HL-60 (cell line): ENCODE measurements at regions not wholly inside any gene's neighbourhood (a gene's known extent, or its start where the extent isn't known, plus 50 kb on each side); places are given as distances from the start of the nearest gene placed in this dataset.

Experiments
- DNase-seq, 2 experiments: peaks; one replicate each; pipeline ENCODE4 v3.0.0-alpha.2; 2010 to 2020; ENCODE audit warnings: low read depth in 1 of 2, low spot score in 1 of 2
- H3K27ac ChIP-seq: fragments of 250-450 bp; sonication (Bioruptor Pico); replicated peaks from 2 replicates; pipeline ENCODE4 v1.5.1; 2020; ENCODE audit warnings: mild to moderate bottlenecking, moderate library complexity
- H3K27me3 ChIP-seq: fragments of 250-450 bp; sonication (Bioruptor Pico); 2 replicates; pipeline ENCODE4 v1.5.1; 2021; ENCODE audit warnings: mild to moderate bottlenecking, moderate library complexity; ENCODE audit not compliant: insufficient read depth, poor library complexity, severe bottlenecking
- H3K4me3 ChIP-seq: replicated peaks from 2 replicates; pipeline ENCODE4 v1.5.1; 2011; ENCODE audit warnings: mild to moderate bottlenecking, control low read depth, low read length; ENCODE audit not compliant: insufficient read depth
- GABPA ChIP-seq: IDR thresholded peaks from 2 replicates; pipeline ENCODE4 v1.6.1; 2012; ENCODE audit warnings: low read depth
- POLR2AphosphoS5 ChIP-seq: IDR thresholded peaks from 2 replicates; pipeline ENCODE4 v1.6.1; 2012; ENCODE audit warnings: low read depth
- SPI1 ChIP-seq: IDR thresholded peaks from 2 replicates; pipeline ENCODE4 v1.6.1; 2012; ENCODE audit warnings: low read depth, mild to moderate bottlenecking, borderline replicate concordance
- TF ChIP-seq, protein P1 (sequence below): IDR thresholded peaks from 2 replicates; pipeline ENCODE4 v1.6.1; 2012; ENCODE audit warnings: low read depth; ENCODE audit not compliant: insufficient replicate concordance
- TF ChIP-seq, protein P2 (sequence below): IDR thresholded peaks from one replicate; pipeline ENCODE4 v1.5.1; 2011; ENCODE audit warnings: low read length, control low read depth, inconsistent platforms; ENCODE audit not compliant: insufficient read depth

DNA sequence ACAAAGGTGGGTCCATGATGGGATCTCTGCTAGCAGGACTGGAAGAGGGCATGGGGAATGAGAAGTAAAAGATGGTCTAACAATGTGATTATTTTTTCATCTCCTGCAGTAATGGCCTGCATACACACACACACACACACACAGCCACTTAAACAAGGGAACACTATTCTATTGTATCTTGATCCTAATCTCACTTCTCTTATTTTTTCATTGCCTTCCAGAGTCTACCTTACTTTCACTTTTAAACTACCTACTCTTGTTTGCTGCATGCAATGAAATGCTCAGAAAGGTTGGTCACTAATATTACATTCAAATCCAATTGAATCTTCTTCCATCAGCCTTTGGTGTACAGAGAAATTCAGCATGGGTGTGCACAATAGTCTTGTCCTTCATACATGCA is 853.8 kb downstream of the IGSF11 start:
- H3K27ac ChIP-seq: no peak overlapping the region
- H3K4me3 ChIP-seq: no peak overlapping the region
- TF ChIP-seq, protein P1, sequence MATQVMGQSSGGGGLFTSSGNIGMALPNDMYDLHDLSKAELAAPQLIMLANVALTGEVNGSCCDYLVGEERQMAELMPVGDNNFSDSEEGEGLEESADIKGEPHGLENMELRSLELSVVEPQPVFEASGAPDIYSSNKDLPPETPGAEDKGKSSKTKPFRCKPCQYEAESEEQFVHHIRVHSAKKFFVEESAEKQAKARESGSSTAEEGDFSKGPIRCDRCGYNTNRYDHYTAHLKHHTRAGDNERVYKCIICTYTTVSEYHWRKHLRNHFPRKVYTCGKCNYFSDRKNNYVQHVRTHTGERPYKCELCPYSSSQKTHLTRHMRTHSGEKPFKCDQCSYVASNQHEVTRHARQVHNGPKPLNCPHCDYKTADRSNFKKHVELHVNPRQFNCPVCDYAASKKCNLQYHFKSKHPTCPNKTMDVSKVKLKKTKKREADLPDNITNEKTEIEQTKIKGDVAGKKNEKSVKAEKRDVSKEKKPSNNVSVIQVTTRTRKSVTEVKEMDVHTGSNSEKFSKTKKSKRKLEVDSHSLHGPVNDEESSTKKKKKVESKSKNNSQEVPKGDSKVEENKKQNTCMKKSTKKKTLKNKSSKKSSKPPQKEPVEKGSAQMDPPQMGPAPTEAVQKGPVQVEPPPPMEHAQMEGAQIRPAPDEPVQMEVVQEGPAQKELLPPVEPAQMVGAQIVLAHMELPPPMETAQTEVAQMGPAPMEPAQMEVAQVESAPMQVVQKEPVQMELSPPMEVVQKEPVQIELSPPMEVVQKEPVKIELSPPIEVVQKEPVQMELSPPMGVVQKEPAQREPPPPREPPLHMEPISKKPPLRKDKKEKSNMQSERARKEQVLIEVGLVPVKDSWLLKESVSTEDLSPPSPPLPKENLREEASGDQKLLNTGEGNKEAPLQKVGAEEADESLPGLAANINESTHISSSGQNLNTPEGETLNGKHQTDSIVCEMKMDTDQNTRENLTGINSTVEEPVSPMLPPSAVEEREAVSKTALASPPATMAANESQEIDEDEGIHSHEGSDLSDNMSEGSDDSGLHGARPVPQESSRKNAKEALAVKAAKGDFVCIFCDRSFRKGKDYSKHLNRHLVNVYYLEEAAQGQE: no peak
- no peak for TF ChIP-seq SPI1
- TF ChIP-seq, protein P2, sequence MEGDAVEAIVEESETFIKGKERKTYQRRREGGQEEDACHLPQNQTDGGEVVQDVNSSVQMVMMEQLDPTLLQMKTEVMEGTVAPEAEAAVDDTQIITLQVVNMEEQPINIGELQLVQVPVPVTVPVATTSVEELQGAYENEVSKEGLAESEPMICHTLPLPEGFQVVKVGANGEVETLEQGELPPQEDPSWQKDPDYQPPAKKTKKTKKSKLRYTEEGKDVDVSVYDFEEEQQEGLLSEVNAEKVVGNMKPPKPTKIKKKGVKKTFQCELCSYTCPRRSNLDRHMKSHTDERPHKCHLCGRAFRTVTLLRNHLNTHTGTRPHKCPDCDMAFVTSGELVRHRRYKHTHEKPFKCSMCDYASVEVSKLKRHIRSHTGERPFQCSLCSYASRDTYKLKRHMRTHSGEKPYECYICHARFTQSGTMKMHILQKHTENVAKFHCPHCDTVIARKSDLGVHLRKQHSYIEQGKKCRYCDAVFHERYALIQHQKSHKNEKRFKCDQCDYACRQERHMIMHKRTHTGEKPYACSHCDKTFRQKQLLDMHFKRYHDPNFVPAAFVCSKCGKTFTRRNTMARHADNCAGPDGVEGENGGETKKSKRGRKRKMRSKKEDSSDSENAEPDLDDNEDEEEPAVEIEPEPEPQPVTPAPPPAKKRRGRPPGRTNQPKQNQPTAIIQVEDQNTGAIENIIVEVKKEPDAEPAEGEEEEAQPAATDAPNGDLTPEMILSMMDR: no peak
- no peak for TF ChIP-seq GABPA
- no peak for TF ChIP-seq POLR2AphosphoS5
- DNase-seq: no peak
- no peaks in the 10 kb centered on the region for H3K27me3 ChIP-seq

DNA sequence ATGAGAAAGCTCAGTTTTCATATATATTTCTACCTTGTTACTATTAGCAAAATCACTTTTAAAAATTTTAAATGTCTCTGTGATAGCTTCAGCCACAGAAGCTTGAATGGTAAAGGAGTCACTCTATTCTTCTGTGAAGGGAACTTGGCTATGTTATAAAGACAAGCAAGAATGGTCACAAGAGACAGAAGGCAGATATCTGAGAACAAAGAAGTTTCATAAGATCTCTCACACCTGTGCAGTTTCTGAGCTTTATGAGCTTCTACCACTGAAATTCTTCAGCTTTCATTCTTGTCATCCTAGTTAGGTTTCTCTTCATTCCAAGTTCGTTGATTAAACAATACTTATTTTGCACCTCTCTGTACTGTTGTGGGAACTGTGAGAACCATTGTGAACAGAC is 853.4 kb downstream of the IGSF11 start:
- H3K27ac ChIP-seq: no peak overlapping the region
- DNase-seq: no peak
- H3K27me3 ChIP-seq: no peaks in the 10 kb centered on the region
- TF ChIP-seq SPI1 (no peak), POLR2AphosphoS5 (no peak), GABPA (no peak)
- TF ChIP-seq, protein P1: no peak
- TF ChIP-seq, protein P2: no peak
- H3K4me3 ChIP-seq: no peak overlapping the region

DNA sequence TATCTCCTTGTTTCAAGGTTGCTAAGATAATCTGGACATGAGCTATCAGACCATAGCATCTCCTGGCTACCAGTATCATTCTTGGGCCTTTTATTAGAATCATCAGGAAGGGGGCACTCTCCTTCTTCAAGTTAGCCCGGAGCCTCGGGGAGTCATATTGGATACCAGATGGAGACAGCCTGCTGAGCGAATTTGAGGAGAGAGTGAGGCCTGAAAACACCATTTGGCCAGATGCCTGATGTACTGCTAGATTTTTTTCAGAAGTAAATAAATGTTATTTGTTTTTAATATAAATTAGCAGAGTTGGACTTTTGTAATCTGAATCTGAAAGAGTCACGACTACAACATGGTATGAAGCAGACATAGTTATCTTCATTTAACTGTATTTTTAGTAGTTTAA is 848.6 kb downstream of the IGSF11 start:
- TF ChIP-seq, protein P1: no peak
- TF ChIP-seq GABPA (no peak), POLR2AphosphoS5 (no peak), SPI1 (no peak)
- TF ChIP-seq, protein P2: no peak
- H3K27me3 ChIP-seq: no peaks in the 10 kb centered on the region
- H3K4me3 ChIP-seq: no peak overlapping the region
- H3K27ac ChIP-seq: no peak overlapping the region
- no peak for DNase-seq
